Thyroid gland (tissue), 4 donors: ENCODE measurements at regions not wholly inside any gene's neighbourhood (a gene's known extent, or its start where the extent isn't known, plus 50 kb on each side); places are given as distances from the start of the nearest gene placed in this dataset.

Experiments
- CTCF ChIP-seq, 6 experiments: fragments of 200-600 bp in 3 of 6; fragments of 450-650 bp in 3 of 6; sonication (generic) in 3 of 6; IDR thresholded peaks; one replicate each; pipeline ENCODE4 v1.5.1; 2016 to 2019; ENCODE audit warnings: antibody characterized with exemption in 6 of 6, mild to moderate bottlenecking in 2 of 6, inconsistent platforms in 1 of 6, moderate library complexity in 1 of 6
- POLR2A ChIP-seq, 2 donors: fragments of 450-650 bp; IDR thresholded peaks; one replicate each; pipeline ENCODE4 v1.6.1; 2017; ENCODE audit warnings: antibody characterized with exemption in 2 of 2, mild to moderate bottlenecking in 2 of 2, moderate library complexity in 1 of 2

GRCh38 chr15:62945063-62945462 lies 97.5 kb upstream of the TPM1 start:
- no peak for TF ChIP-seq CTCF (IDR thresholded peaks at IDR 0.05)
- TF ChIP-seq POLR2A (IDR thresholded peaks at IDR 0.05) = no peak
